ENCODE measurements at regions not wholly inside any gene's neighbourhood (a gene's known extent, or its start where the extent isn't known, plus 50 kb on each side); places are given as distances from the start of the nearest gene placed in this dataset.

- no peak overlapping the region for H3K4me3 ChIP-seq (ENCODE audit: low read length)
- peak; percentile 5 for DNase-seq (ENCODE audit: low read depth)
- TF ChIP-seq CTCF (conservative IDR thresholded peaks at IDR 0.05; ENCODE audit: low read length) = no peak
Measured at GRCh38 chr4:110306303-110306702, 107.9 kb upstream of the ELOVL6 start.

- TF ChIP-seq CTCF (conservative IDR thresholded peaks at IDR 0.05; ENCODE audit: low read length) = no peak
- H3K4me3 ChIP-seq (ENCODE audit: low read length) = no peak overlapping the region
- DNase-seq (ENCODE audit: low read depth) = no peak
Measured at GRCh38 chr4:110305455-110305854, 107.0 kb upstream of the ELOVL6 start.

- no peak for DNase-seq (ENCODE audit: low read depth)
- TF ChIP-seq CTCF (conservative IDR thresholded peaks at IDR 0.05; ENCODE audit: low read length) = no peak
- no peak overlapping the region for H3K4me3 ChIP-seq (ENCODE audit: low read length)
Measured at GRCh38 chr4:110296892-110297291, 98.5 kb upstream of the ELOVL6 start.

GRCh38 chr4:110294165-110294564, 95.8 kb upstream of the ELOVL6 start:
- H3K4me3 ChIP-seq (ENCODE audit: low read length) = no peak overlapping the region
- no peak for TF ChIP-seq CTCF (conservative IDR thresholded peaks at IDR 0.05; ENCODE audit: low read length)
- DNase-seq (ENCODE audit: low read depth) = no peak

GRCh38 chr4:110292994-110293744, 94.8 kb upstream of the ELOVL6 start:
- DNase-seq (ENCODE audit: low read depth) = no peak
- no peak overlapping the region for H3K4me3 ChIP-seq (ENCODE audit: low read length)

GRCh38 chr4:110290511-110290910, 92.1 kb upstream of the ELOVL6 start:
- DNase-seq (ENCODE audit: low read depth) = no peak
- no peak overlapping the region for H3K4me3 ChIP-seq (ENCODE audit: low read length)
- TF ChIP-seq CTCF (conservative IDR thresholded peaks at IDR 0.05; ENCODE audit: low read length) = no peak

More at GRCh38 chr4:110292994-110293744, 94.8 kb upstream of the ELOVL6 start:
- no peak for TF ChIP-seq CTCF (conservative IDR thresholded peaks at IDR 0.05; ENCODE audit: low read length)

GRCh38 chr4:110289601-110290100, 91.2 kb upstream of the ELOVL6 start:
- no peak for DNase-seq (ENCODE audit: low read depth)
- no peak for TF ChIP-seq CTCF (conservative IDR thresholded peaks at IDR 0.05; ENCODE audit: low read length)
- H3K4me3 ChIP-seq (ENCODE audit: low read length) = no peak overlapping the region
